HG02588 (cell line): ENCODE measurements at regions not wholly inside any gene's neighbourhood (a gene's known extent, or its start where the extent isn't known, plus 50 kb on each side); places are given as distances from the start of the nearest gene placed in this dataset.

Source experiments
- ATAC-seq: cut with Tn5 transposase; IDR thresholded peaks from one replicate; pipeline ENCODE4 v1.9.1; 2021; ENCODE audit warnings: mild to moderate bottlenecking, moderate library complexity; ENCODE audit not compliant: unreplicated experiment

- no peak for ATAC-seq
These were observed 139.9 kb downstream of the LACC1 start for GRCh38 chr13:44019651-44020050.

DNA sequence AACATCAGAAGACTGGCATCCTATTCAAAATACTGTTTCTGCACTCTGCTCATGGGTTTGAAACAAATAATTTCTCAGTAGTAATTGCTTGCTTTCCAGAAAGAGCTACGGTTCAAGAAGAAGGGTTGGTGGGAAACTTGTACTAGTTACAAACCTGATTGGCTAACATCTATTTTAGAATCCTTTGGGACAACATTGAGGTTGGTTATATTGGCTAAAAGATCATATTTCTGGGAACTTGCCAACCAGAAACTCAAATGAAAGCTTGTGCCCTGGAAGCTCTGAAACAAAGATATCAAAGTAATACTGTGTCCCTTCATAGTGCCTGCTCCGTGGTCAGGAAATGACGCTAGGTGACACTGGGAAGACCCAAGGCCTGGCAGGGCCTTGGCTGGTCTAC, 141.7 kb downstream of the LACC1 start:
- no peak for ATAC-seq

DNA sequence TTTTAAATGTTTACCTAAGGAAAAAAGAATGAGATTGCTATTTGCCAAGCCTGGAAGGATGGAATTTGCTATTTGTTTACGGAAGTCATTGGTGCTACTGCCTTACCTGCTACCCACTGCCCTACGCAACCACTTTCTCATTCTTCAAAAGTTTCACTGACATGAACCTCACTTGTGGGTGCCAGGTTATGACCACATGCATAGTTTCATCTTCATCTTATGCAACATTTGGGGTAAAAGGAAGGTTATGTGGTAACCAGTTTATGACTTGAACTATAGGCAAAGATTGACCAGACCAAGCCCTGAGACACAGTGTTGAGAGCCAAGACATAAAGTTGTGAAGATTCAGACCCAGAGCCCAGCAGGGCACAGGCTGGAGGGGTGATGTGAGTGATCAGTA, 142.5 kb downstream of the LACC1 start:
- ATAC-seq = no peak

DNA sequence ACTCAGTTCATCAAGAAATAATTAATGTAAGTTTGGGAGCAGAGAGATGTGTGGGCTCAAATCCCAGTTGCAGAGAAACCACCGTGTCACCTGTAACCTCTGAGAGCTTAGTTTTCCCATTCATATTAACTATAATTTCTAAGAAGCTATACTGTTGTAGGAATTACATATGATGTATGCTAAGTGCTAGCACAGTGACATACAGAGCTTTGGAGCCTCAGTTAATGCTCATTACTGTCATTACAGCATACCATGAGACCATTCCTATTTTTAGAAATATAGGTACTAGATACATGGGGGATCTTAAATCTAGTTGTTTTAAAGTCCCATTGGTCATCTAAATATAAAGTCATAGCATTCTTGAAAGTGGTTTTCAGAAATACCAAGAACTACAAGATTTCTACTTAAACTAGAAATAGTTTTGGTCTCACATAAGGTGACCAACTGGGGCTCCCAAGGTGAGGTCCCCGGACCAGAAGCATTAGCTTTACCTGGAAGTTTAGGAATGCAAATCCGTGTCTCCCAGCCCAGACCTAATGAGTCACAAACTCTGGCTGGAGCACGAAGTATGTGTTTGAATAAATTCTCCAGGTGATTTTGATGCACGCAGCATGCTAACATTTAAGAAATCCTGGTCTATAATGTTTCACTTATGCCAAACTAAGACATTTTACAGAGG, 144.6 kb downstream of the LACC1 start:
- no peak for ATAC-seq

DNA sequence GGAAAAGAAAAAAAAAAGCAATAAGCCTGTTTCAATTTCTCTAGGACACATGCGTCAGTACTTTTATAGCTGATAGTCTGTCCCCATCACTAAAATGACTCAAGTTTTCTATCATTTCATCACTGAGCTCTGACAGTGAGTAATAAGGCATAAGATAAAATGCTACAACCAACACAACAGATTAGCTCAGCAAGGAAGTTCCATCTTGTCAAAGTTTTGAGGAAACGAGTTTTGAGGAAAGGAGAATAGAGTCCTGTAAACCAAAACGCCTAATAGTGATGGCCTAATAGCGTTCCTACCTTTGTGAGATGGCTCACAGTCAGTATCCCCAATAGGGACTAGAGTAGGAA, 145.1 kb downstream of the LACC1 start:
- no peak for ATAC-seq

GRCh38 chr13:44026194-44026593, 146.5 kb downstream of the LACC1 start:
- ATAC-seq = no peak

GRCh38 chr13:44028734-44029133, 149.0 kb downstream of the LACC1 start:
- ATAC-seq = no peak

DNA sequence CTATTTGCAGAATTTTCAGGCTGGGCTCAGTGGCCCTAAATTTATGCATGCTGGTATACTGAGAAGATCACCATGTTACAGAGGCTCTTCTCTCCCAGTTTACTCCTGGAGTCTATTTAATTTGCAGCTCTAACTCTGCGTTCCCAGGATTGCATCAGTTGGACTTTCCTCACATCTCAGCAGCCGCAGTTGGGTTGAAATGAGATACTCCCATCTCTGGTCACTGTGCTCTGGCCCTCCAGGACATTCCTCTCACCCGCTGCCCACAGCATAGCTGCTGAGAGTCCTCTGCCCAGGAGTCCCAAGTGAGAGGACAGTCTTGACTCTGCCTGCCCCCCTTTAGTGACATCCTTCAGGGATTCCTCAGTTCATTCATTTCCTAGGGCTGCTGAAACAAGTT, 150.9 kb downstream of the LACC1 start:
- no peak for ATAC-seq

- ATAC-seq = no peak
These were observed 151.9 kb downstream of the LACC1 start for GRCh38 chr13:44031555-44031954.

- ATAC-seq = no peak
These were observed 153.1 kb downstream of the LACC1 start for GRCh38 chr13:44032802-44033201.

GRCh38 chr13:44035400-44035799, 155.7 kb downstream of the LACC1 start:
- ATAC-seq = no peak

DNA sequence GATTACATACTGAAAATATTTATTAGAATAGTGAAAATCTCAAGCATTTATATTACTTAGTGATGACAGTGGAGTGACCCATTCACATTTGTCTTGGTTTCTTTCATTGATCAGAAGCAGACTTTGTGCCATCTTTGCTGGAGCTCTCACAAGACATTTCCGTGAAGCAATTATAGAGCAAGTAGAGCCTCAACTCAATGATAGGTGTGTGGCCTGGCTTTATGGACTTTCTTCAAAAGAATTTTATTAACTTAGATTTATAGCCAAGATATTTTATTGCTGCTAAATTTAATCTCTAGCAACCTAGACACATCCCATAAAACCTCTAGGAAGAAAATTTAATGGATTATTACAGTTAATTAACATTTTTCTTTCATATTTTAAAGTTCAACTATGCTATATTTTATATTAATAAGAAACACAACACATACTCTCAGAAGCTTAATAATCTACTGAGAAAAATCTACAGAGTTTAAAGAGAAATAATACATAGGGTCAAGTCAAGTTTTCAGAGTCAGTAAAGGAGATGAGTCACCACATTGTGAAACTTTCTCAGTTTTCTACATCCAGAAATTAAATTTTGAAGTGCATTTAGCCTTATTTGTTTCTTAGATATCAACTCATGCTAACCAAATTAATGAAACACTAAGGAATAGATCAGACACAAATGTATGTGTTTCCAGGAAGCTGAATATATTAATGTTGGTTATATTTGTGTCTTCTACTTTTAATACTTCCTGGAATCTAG, 160.5 kb downstream of the LACC1 start:
- ATAC-seq = no peak

DNA sequence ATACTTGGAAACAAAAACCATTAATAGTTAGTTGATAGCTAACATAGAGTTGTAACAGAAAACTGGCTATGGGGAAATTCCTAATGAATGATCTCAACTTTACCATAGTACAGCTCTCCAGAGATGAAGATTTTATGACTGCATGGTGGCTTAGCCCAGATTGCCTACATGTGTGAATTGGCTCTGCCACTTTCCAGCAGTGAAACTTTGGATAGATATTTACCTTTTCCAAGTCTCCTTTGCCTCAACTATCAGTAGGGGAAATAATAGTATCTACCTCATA, 161.1 kb downstream of the LACC1 start:
- ATAC-seq = no peak

- ATAC-seq = no peak
These were observed 165.0 kb downstream of the LACC1 start for GRCh38 chr13:44044547-44045179.

GRCh38 chr13:44045180-44045562, 165.5 kb downstream of the LACC1 start:
- no peak for ATAC-seq

DNA sequence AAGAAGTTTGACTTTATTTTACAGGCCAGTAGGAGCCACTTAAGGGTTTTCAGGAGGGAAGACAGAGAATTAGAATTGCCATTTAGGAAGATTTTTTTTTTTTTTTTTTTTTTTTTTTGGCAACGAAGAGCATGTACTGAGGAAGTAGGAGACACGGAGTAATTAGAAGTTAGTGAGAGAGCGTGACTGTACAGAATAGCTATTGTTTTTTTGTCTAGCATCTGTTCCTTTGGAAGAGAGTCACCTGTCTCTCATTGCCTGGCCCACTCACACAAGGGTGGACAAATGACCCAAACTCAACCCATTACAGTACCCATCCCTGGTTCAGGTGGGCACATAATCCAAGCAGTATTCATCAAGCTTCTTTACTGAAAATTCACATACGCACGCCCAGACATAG, 166.7 kb downstream of the LACC1 start:
- ATAC-seq = no peak

DNA sequence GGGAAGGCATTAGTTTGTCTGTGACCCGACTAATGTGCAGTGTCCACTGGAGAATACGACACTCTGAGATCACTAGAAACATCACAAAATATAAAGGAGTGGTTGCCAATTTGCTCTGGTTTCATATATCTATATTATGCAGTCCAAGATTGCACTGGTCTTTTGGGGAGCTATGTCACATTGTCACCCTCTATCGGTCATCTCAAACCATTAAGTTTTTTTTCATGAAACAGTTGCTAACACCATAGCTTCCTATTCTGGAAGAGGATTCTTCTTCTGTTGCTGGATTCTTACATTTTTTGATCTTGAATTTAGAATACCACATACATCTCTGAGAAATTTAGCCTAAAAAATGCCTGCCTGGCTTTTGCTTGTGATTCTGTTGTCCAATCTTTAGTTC, 168.6 kb downstream of the LACC1 start:
- no peak for ATAC-seq

- no peak for ATAC-seq
These were observed 169.6 kb downstream of the LACC1 start for GRCh38 chr13:44049081-44049945.

DNA sequence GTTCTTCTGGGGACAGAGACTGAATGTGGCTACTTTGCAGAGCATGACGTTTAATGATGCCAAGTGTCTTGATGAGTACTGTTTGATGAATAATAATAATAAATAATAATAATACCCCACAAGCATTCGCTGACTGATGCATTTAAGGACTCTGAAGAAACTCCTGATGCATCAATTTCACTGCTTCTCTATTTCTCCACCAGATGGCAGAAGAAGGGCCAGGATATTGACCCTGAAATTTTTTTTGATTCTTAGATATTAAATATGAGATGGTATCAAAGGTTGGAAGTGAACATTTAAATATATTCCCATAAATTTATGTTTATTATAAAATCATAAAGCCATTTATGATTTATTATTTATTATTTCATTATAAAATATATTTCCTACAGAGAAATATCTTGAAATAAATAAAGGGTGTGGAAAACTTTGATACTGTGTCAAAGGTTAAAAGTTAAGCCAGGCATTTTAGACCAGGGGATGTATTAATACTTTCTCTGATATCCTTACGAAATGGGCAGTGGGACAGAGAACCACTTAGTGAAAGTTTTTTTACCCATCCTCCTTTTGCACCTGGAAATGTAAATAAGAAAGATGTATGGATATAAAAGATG, 170.9 kb downstream of the LACC1 start:
- ATAC-seq = no peak

GRCh38 chr13:44051405-44051804, 171.7 kb downstream of the LACC1 start:
- no peak for ATAC-seq
